CD14-positive monocyte (primary cell): ENCODE measurements at regions not wholly inside any gene's neighbourhood (a gene's known extent, or its start where the extent isn't known, plus 50 kb on each side); places are given as distances from the start of the nearest gene placed in this dataset.

Experiments
- DNase-seq, 3 donors: peaks; one replicate each; pipeline ENCODE4 v3.0.0-alpha.2; 2011 to 2022
- H2AFZ ChIP-seq: 2 replicates; pipeline ENCODE4 v1.6.0; 2012; ENCODE audit warnings: mild to moderate bottlenecking, low read depth, low read length, inconsistent platforms; ENCODE audit not compliant: insufficient read depth, poor library complexity, severe bottlenecking
- H3K27ac ChIP-seq, 2 donors: 1 replicate in 1 of 2; 2 replicates in 1 of 2; pipeline ENCODE4 v1.5.1; 2012 to 2013; ENCODE audit warnings: low read length in 2 of 2, control low read depth in 1 of 2, inconsistent platforms in 1 of 2, low read depth in 1 of 2, mild to moderate bottlenecking in 1 of 2
- H3K27me3 ChIP-seq, 2 donors: one replicate each; pipeline versions ENCODE4 v1.6.0 to v1.6.1; 2011 to 2013; ENCODE audit warnings: low read length in 2 of 2; ENCODE audit not compliant: control insufficient read depth in 2 of 2, insufficient read depth in 2 of 2
- H3K36me3 ChIP-seq, 2 donors: replicated peaks in 1 of 2; 1 replicate in 1 of 2; 2 replicates in 1 of 2; pipeline versions ENCODE4 v1.5.1 to v1.6.1; 2012 to 2013; ENCODE audit warnings: low read length in 2 of 2, control low read depth in 1 of 2, inconsistent platforms in 1 of 2, mild to moderate bottlenecking in 1 of 2; ENCODE audit not compliant: insufficient read depth in 2 of 2, control insufficient read depth in 1 of 2
- H3K4me1 ChIP-seq, 2 donors: 1 replicate in 1 of 2; 2 replicates in 1 of 2; pipeline versions ENCODE4 v1.5.1 to v1.6.1; 2012 to 2013; ENCODE audit warnings: low read length in 2 of 2, control low read depth in 1 of 2, inconsistent platforms in 1 of 2, mild to moderate bottlenecking in 1 of 2, moderate library complexity in 1 of 2; ENCODE audit not compliant: insufficient read depth in 2 of 2, control insufficient read depth in 1 of 2
- H3K4me2 ChIP-seq: replicated peaks from 2 replicates; pipeline ENCODE3; 2012; ENCODE audit warnings: low read length, moderate library complexity, mild to moderate bottlenecking; ENCODE audit not compliant: poor library complexity, severe bottlenecking; ENCODE audit errors: extremely low read depth
- H3K4me3 ChIP-seq, 3 experiments: fragments of 200-600 bp in 1 of 3; sonication (generic) in 1 of 3; replicated peaks in 1 of 3; 1 replicate in 2 of 3; 2 replicates in 1 of 3; pipeline ENCODE4 v1.5.1; 2011 to 2013; ENCODE audit warnings: low read length in 3 of 3, mild to moderate bottlenecking in 3 of 3, control low read depth in 2 of 3, low read depth in 2 of 3, inconsistent platforms in 1 of 3, moderate library complexity in 1 of 3
- H3K79me2 ChIP-seq: 2 replicates; pipeline ENCODE4 v1.6.0; 2012; ENCODE audit warnings: mild to moderate bottlenecking, control low read depth, inconsistent platforms, low read length, moderate library complexity; ENCODE audit not compliant: insufficient read depth
- H3K9ac ChIP-seq: 2 replicates; pipeline ENCODE4 v1.6.0; 2017; ENCODE audit warnings: low read length, mild to moderate bottlenecking; ENCODE audit not compliant: insufficient read depth, poor library complexity, severe bottlenecking
- H3K9me3 ChIP-seq, 2 donors: replicated peaks in 1 of 2; 1 replicate in 1 of 2; 2 replicates in 1 of 2; pipeline versions ENCODE4 v1.5.1 to v1.6.1; 2012 to 2013; ENCODE audit warnings: low read length in 2 of 2, control low read depth in 1 of 2; ENCODE audit not compliant: control insufficient read depth in 1 of 2, insufficient read depth in 1 of 2
- H4K20me1 ChIP-seq: 2 replicates; pipeline ENCODE4 v1.6.0; 2012; ENCODE audit warnings: mild to moderate bottlenecking, low read length, control low read depth, moderate library complexity; ENCODE audit not compliant: insufficient read depth
- H3K27ac Mint-ChIP-seq, 7 donors: one replicate each; pipeline ENCODE4 v1.8.0; 2020; ENCODE audit warnings: mild to moderate bottlenecking in 7 of 7, mixed read lengths in 7 of 7, moderate library complexity in 6 of 7, inconsistent platforms in 2 of 7
- H3K27me3 Mint-ChIP-seq, 3 donors: one replicate each; pipeline ENCODE4 v1.8.0; 2021 to 2022; ENCODE audit warnings: low read depth in 3 of 3, mild to moderate bottlenecking in 3 of 3, mixed read lengths in 3 of 3, moderate library complexity in 3 of 3, inconsistent platforms in 1 of 3
- H3K36me3 Mint-ChIP-seq, 2 donors: one replicate each; pipeline ENCODE4 v1.8.0; 2020; ENCODE audit warnings: mixed read lengths in 2 of 2, inconsistent platforms in 1 of 2, mild to moderate bottlenecking in 1 of 2
- H3K4me1 Mint-ChIP-seq: one replicate; pipeline ENCODE4 v1.8.0; 2020; ENCODE audit warnings: mild to moderate bottlenecking, mixed read lengths
- H3K4me3 Mint-ChIP-seq, 2 donors: one replicate each; pipeline ENCODE4 v1.8.0; 2020; ENCODE audit warnings: mild to moderate bottlenecking in 2 of 2, mixed read lengths in 2 of 2, moderate library complexity in 1 of 2
- H3K9me3 Mint-ChIP-seq, 7 donors: one replicate each; pipeline ENCODE4 v1.8.0; 2020 to 2022; ENCODE audit warnings: mixed read lengths in 7 of 7, mild to moderate bottlenecking in 6 of 7, moderate library complexity in 6 of 7, inconsistent platforms in 2 of 7
- WGBS: methylation state at CpG from one replicate; pipeline ENCODE4 v1.1.5; 2013; ENCODE audit warnings: missing lambda C conversion rate; ENCODE audit not compliant: insufficient coverage; 5-methylcytosine and 5-hydroxymethylcytosine counted together
- intact Hi-C, 2 donors: fragments of 100-400 bp; cut with micrococcal nuclease; formaldehyde crosslinking; loops; one replicate each; pipeline versions ENCODE4 v1.15.0 to v1.15.1; 2023
- TF ChIP-seq, protein P1 (sequence below): fragments of 200-600 bp; IDR thresholded peaks from one replicate; pipeline ENCODE4 v1.8.0; 2022; ENCODE audit warnings: antibody characterized with exemption, mild to moderate bottlenecking

DNA sequence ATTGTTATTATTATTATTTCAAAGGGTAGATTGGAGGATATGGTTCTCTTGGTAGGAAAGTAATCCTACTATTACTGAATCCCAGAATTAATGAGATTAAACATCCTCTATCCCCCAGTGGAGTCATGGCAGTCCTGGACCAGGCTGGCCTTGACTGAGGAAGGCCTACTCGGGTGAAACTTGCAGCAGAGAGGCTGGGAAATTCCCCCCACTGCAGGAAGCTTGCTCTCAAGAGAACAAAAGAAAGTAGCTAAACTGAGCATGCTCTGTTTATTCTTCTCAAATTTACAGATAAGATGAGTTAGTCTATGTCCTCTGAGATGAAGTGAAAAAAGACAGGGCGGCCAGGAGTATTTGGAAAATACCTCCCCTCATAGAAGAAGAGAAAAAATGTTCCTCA lies 233.9 kb upstream of the RPS23 start:
- no peak for DNase-seq

DNA sequence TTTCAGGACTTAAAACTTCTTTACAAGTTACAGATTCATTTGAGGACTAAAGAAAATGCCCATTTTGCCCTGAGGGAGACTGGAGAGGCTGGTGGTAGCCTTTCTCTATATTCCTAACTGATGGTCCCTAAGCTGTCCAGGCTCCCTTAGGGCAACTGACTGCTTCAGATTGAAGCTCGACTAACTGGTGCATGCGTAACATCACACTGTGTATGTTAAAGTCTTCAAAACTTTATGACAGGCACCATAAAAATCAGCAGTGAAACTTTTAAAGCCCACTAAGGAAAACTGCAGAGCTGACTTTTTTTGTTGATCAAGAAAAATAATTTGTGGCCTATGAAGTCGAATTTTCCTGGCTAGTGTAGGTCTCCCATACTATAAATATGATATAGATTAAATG lies 233.0 kb upstream of the RPS23 start:
- Histone ChIP-seq H3K4me3 (no peak overlapping the region), H4K20me1 (no peaks in the 10 kb centered on the region), H3K36me3 (no peaks in the 10 kb centered on the region), H3K9me3 (peaks cover 5 to 10% of the 10 kb centered on the region in 2 donors), H3K27me3 (no peaks in the 10 kb centered on the region), H3K4me2 (no peak overlapping the region), H3K4me1 (no peaks in the 10 kb centered on the region), H3K27ac (no peak overlapping the region), H2AFZ (no peak overlapping the region), H3K9ac (no peak overlapping the region), H3K79me2 (no peaks in the 10 kb centered on the region)
- WGBS: 94% methylated on average over 2 of the region's 3 CpGs
- no peak for DNase-seq
- no peaks in the 10 kb centered on the region for H3K4me1 Mint-ChIP-seq
- H3K27me3 Mint-ChIP-seq: peaks cover 0 to 2% (median 0%) of the 10 kb centered on the region in 3 donors
- intact Hi-C loops: no loop called here
- peaks cover 5 to 14% (median 8%) of the 10 kb centered on the region in 7 donors for H3K9me3 Mint-ChIP-seq
- no peaks in the 10 kb centered on the region for H3K36me3 Mint-ChIP-seq
- TF ChIP-seq, protein P1, sequence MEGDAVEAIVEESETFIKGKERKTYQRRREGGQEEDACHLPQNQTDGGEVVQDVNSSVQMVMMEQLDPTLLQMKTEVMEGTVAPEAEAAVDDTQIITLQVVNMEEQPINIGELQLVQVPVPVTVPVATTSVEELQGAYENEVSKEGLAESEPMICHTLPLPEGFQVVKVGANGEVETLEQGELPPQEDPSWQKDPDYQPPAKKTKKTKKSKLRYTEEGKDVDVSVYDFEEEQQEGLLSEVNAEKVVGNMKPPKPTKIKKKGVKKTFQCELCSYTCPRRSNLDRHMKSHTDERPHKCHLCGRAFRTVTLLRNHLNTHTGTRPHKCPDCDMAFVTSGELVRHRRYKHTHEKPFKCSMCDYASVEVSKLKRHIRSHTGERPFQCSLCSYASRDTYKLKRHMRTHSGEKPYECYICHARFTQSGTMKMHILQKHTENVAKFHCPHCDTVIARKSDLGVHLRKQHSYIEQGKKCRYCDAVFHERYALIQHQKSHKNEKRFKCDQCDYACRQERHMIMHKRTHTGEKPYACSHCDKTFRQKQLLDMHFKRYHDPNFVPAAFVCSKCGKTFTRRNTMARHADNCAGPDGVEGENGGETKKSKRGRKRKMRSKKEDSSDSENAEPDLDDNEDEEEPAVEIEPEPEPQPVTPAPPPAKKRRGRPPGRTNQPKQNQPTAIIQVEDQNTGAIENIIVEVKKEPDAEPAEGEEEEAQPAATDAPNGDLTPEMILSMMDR: no peak
- H3K4me3 Mint-ChIP-seq: no peak overlapping the region
- H3K27ac Mint-ChIP-seq: no peak overlapping the region

More for the DNA sequence above, 233.9 kb upstream of the RPS23 start:
- WGBS: no CpG with 5 or more reads among the region's 2 CpGs
- Histone ChIP-seq H4K20me1 (no peaks in the 10 kb centered on the region), H3K9me3 (peaks cover 0 to 5% of the 10 kb centered on the region in 2 donors), H3K9ac (no peak overlapping the region), H2AFZ (no peak overlapping the region), H3K4me1 (no peaks in the 10 kb centered on the region), H3K79me2 (no peaks in the 10 kb centered on the region), H3K36me3 (no peaks in the 10 kb centered on the region), H3K27me3 (no peaks in the 10 kb centered on the region), H3K27ac (no peak overlapping the region), H3K4me2 (no peak overlapping the region), H3K4me3 (no peak overlapping the region)
- Mint-ChIP-seq H3K9me3 (peaks cover 0 to 11% (median 4%) of the 10 kb centered on the region in 7 donors), H3K4me1 (no peaks in the 10 kb centered on the region), H3K4me3 (no peak overlapping the region), H3K27ac (no peak overlapping the region), H3K36me3 (no peaks in the 10 kb centered on the region), H3K27me3 (peaks cover 0 to 2% (median 0%) of the 10 kb centered on the region in 3 donors)
- TF ChIP-seq, protein P1: no peak
- intact Hi-C loops: no loop called here
